Gastrocnemius medialis (tissue), 4 donors: ENCODE measurements at regions not wholly inside any gene's neighbourhood (a gene's known extent, or its start where the extent isn't known, plus 50 kb on each side); places are given as distances from the start of the nearest gene placed in this dataset.

ENCODE experiments used
- ATAC-seq, 2 donors: fragments of 150-250 bp; one replicate each; pipeline ENCODE4 v1.9.1; 2016
- DNase-seq, 2 donors: peaks; one replicate each; pipeline ENCODE4 v3.0.0-alpha.2; 2019
- H3K27ac ChIP-seq, 4 donors: fragments of 200-600 bp; sonication (generic); 1 replicate in 1 of 4; 2 replicates in 3 of 4; pipeline ENCODE4 v1.5.1; 2016 to 2018; ENCODE audit warnings: mild to moderate bottlenecking in 2 of 4, moderate library complexity in 1 of 4
- H3K27me3 ChIP-seq, 3 donors: fragments of 200-600 bp; sonication (generic) in 2 of 3; 1 replicate in 1 of 3; 2 replicates in 2 of 3; pipeline versions ENCODE4 v1.5.1 to v1.6.0; 2016 to 2019; ENCODE audit warnings: mild to moderate bottlenecking in 1 of 3, moderate library complexity in 1 of 3
- H3K36me3 ChIP-seq, 2 donors: fragments of 200-600 bp; sonication (generic) in 1 of 2; one replicate each; pipeline ENCODE4 v1.5.1; 2017 to 2018
- H3K4me1 ChIP-seq, 2 donors: fragments of 200-600 bp; sonication (generic) in 1 of 2; one replicate each; pipeline ENCODE4 v1.5.1; 2016 to 2017; ENCODE audit warnings: mild to moderate bottlenecking in 2 of 2
- H3K4me3 ChIP-seq, 4 donors: fragments of 200-600 bp; sonication (generic) in 3 of 4; 1 replicate in 1 of 4; 2 replicates in 3 of 4; pipeline ENCODE4 v1.5.1; 2016 to 2019; ENCODE audit warnings: mild to moderate bottlenecking in 2 of 4
- H3K9me3 ChIP-seq, 3 donors: fragments of 200-600 bp; sonication (generic) in 2 of 3; 1 replicate in 1 of 3; 2 replicates in 2 of 3; pipeline ENCODE4 v1.5.1; 2016 to 2019
- POLR2A ChIP-seq, 2 donors: fragments of 450-650 bp; IDR thresholded peaks; one replicate each; pipeline ENCODE4 v1.6.1; 2017; ENCODE audit warnings: antibody characterized with exemption in 2 of 2, mild to moderate bottlenecking in 2 of 2, moderate library complexity in 2 of 2
- in situ Hi-C, 4 donors: fragments of 200-750 bp; cut with MboI; loops; one replicate each; pipeline versions ENCODE4 v1.15.0 to v1.8.0; 2017; ENCODE audit warnings: low sequenced_read_pairs in 4 of 4
- intact Hi-C: fragments of 100-400 bp; cut with DNase I; formaldehyde crosslinking; loops from one replicate; pipeline ENCODE4 v1.15.1; 2023; ENCODE audit warnings: low total_unique reads
- TF ChIP-seq, protein P1 (sequence below), 5 experiments: fragments of 450-650 bp in 3 of 5; fragments of 200-600 bp in 2 of 5; sonication (generic) in 2 of 5; IDR thresholded peaks in 4 of 5; conservative IDR thresholded peaks in 1 of 5; 1 replicate in 4 of 5; 2 replicates in 1 of 5; pipeline ENCODE4 v1.5.1; 2016 to 2019; ENCODE audit warnings: antibody characterized with exemption in 5 of 5, mild to moderate bottlenecking in 3 of 5, moderate library complexity in 3 of 5

DNA sequence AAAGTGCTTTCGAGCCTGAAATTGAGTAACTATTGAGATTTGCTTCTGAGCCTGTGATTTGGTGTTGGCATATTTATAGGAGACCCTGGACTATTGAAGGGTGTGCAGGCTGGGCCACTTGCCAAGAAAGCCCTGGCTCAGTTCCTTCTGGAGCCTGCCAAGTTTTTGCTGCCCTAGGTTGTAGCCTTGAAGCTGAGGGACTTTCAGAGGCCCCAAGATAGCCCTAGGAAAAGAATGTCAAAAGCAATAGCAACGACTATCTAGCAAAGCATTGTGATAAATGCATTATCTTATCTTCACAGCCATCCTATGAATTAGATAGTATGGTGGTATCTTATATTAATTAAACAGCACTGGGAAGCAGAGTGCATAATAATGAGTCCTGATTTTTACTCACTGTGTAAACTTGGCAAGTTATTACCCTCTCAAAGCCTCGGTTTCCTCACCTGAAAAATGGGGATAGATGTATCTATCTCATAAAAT, 473.7 kb upstream of the PODXL start:
- intact Hi-C loops (no loop called here), in situ Hi-C loops (no loop called here)
- no peaks in the 10 kb centered on the region for H3K27me3 ChIP-seq
- no peaks in the 10 kb centered on the region for H3K36me3 ChIP-seq
- DNase-seq (no peak), ATAC-seq (no peak)
- H3K9me3 ChIP-seq: no peaks in the 10 kb centered on the region
- no peak for TF ChIP-seq POLR2A (IDR thresholded peaks at IDR 0.05)
- TF ChIP-seq, protein P1, sequence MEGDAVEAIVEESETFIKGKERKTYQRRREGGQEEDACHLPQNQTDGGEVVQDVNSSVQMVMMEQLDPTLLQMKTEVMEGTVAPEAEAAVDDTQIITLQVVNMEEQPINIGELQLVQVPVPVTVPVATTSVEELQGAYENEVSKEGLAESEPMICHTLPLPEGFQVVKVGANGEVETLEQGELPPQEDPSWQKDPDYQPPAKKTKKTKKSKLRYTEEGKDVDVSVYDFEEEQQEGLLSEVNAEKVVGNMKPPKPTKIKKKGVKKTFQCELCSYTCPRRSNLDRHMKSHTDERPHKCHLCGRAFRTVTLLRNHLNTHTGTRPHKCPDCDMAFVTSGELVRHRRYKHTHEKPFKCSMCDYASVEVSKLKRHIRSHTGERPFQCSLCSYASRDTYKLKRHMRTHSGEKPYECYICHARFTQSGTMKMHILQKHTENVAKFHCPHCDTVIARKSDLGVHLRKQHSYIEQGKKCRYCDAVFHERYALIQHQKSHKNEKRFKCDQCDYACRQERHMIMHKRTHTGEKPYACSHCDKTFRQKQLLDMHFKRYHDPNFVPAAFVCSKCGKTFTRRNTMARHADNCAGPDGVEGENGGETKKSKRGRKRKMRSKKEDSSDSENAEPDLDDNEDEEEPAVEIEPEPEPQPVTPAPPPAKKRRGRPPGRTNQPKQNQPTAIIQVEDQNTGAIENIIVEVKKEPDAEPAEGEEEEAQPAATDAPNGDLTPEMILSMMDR (IDR thresholded peaks at IDR 0.05 in 4 of 5, conservative IDR thresholded peaks at IDR 0.05 in 1 of 5): no peak
- H3K4me3 ChIP-seq: no peak overlapping the region
- no peaks in the 10 kb centered on the region for H3K4me1 ChIP-seq
- H3K27ac ChIP-seq: no peak overlapping the region

DNA sequence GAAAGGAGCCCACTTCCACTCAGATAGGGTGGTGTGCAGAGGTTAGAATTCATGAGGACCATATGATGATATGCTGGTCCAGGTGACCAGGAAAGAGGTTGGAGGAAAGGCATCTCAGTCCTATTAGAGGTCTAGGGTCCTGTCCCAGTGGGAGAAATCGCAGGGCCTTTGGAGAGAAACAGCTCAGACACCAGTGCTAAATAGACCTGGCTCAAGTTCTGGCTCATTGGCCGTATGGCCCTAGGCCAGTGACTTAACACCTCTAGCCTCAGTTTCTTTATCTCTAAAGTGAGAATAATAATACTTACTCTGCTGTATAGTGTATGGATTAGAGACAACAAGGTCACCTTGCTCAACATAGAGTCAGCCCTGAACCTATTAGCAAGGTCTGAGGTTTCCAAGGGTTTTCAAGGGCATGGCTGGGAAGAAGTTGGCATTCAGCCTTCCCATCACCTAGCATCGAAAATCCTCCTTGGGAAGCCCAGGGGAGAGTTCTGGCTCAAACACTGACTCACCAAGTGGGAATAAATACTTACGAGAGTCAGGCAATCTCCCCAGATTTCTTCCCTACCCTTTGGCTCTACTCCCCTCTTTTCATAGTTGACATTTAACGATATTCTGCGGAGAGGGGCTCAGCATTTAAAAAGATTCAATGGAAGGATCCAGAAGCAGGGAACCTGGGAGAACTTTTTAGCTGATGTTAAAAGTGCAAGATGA, 473.1 kb upstream of the PODXL start:
- no peak for TF ChIP-seq POLR2A (IDR thresholded peaks at IDR 0.05)
- TF ChIP-seq, protein P1 (IDR thresholded peaks at IDR 0.05 in 4 of 5, conservative IDR thresholded peaks at IDR 0.05 in 1 of 5): no peak
- in situ Hi-C loops: no loop called here

DNA sequence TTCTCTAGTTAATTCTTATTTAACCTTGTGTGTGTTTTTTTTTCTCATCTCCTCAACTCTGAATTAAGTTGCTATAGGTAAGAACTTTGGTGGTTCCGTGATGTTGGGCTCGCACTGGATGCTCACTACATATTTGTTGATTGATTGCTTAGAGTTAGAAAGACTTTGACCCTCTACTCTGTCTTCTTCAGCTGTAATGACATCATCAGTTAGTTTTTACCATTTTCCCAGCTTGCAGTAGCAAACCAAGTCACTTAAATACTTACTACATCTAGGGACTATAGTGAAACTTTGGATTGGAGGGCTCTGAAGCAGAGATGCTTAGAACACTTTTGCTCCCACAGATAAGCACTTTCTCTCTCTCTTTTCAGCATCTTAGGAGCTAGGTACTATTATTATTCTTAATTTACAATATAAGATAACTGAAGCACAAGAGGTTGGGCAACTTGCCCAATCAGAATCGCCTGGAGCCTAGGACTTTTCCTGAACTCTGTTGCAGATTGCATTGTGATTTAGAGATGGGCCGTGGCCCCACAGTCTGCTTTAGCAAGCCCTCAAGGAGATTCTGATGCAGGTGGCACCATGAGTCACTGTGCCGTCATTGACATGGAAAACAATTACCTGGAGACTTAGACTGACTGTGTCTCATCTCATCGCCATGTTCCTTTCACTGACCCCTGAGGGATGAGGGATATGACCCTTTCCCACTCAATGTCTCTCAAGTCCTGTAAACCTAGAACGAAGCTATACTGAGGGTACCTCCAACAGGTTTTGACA, 471.9 kb upstream of the PODXL start:
- in situ Hi-C loops (no loop called here), intact Hi-C loops (no loop called here)
- Histone ChIP-seq H3K4me3 (no peak overlapping the region), H3K36me3 (no peaks in the 10 kb centered on the region), H3K9me3 (no peaks in the 10 kb centered on the region), H3K4me1 (no peaks in the 10 kb centered on the region), H3K27me3 (no peaks in the 10 kb centered on the region), H3K27ac (no peak overlapping the region)
- DNase-seq (no peak), ATAC-seq (no peak)
- no peak for TF ChIP-seq POLR2A (IDR thresholded peaks at IDR 0.05)
- TF ChIP-seq, protein P1 (IDR thresholded peaks at IDR 0.05 in 4 of 5, conservative IDR thresholded peaks at IDR 0.05 in 1 of 5): no peak

More for the DNA sequence above, 473.1 kb upstream of the PODXL start:
- Histone ChIP-seq H3K36me3 (no peaks in the 10 kb centered on the region), H3K4me1 (no peaks in the 10 kb centered on the region), H3K27ac (no peak overlapping the region), H3K9me3 (no peaks in the 10 kb centered on the region), H3K27me3 (no peaks in the 10 kb centered on the region), H3K4me3 (no peak overlapping the region)
- intact Hi-C loops: no loop called here
- DNase-seq: no peak
- ATAC-seq: no peak

DNA sequence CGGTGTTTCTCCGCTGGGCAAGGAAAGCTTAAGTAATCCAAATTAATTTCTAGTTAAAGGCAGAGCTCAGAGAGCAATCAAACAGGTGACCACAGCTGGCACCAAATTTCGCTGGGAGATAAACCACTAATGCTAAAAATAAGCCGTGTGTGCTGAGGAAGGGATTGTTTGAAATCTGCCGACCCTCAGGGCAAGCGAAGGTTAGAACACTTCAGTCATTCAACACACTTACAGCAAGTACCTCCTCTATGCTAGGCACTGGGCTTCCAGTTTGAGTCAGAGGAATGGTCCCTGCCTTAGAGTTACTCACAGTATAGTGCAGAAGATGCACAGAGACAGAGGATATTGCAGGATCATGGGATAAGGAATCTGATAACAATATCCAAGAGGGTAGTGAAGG, 467.9 kb upstream of the PODXL start:
- ATAC-seq: no peak

More for the DNA sequence above, 467.9 kb upstream of the PODXL start:
- H3K4me3 ChIP-seq: no peak overlapping the region
- no peak overlapping the region for H3K27ac ChIP-seq
- H3K4me1 ChIP-seq: no peaks in the 10 kb centered on the region
- in situ Hi-C loops: no loop called here
- no peaks in the 10 kb centered on the region for H3K36me3 ChIP-seq
- no peaks in the 10 kb centered on the region for H3K9me3 ChIP-seq
- intact Hi-C loops: no loop called here
- H3K27me3 ChIP-seq: no peaks in the 10 kb centered on the region
- TF ChIP-seq POLR2A (IDR thresholded peaks at IDR 0.05): no peak
- TF ChIP-seq, protein P1 (IDR thresholded peaks at IDR 0.05 in 4 of 5, conservative IDR thresholded peaks at IDR 0.05 in 1 of 5): no peak
- no peak for DNase-seq
